ENCODE measurements at regions not wholly inside any gene's neighbourhood (a gene's known extent, or its start where the extent isn't known, plus 50 kb on each side); places are given as distances from the start of the nearest gene placed in this dataset.

GRCh38 chr1:80878343-80878742, 922.4 kb upstream of the ADGRL2 start:
- H3K36me3 ChIP-seq (ENCODE audit: low read length) = no peaks in the 10 kb centered on the region
- no peaks in the 10 kb centered on the region for H3K79me2 ChIP-seq (ENCODE audit: insufficient read depth, low read length)
- H3K4me2 ChIP-seq (ENCODE audit: low read depth, low read length, poor library complexity, severe bottlenecking) = no peak overlapping the region
- H3K27me3 ChIP-seq (ENCODE audit: low read length) = no peaks in the 10 kb centered on the region
- peak overlapping the region; percentile 57 for H2AFZ ChIP-seq (ENCODE audit: low read depth, low read length, severe bottlenecking)
- no peak overlapping the region for H3K4me3 ChIP-seq (ENCODE audit: insufficient read depth, low read length, poor library complexity, severe bottlenecking)
- no peaks in the 10 kb centered on the region for H3K9me2 ChIP-seq (replicated peaks; ENCODE audit: insufficient read depth, low read length)
- TF ChIP-seq EZH2phosphoT487 (conservative IDR thresholded peaks at IDR 0.05; ENCODE audit: low read length) = no peak
- no peak for TF ChIP-seq CTCF (IDR thresholded peaks at IDR 0.05; ENCODE audit: insufficient read depth, low read length, poor library complexity, severe bottlenecking)
- H3K9ac ChIP-seq (ENCODE audit: low read length) = no peak overlapping the region
- no peaks in the 10 kb centered on the region for H3F3A ChIP-seq (ENCODE audit: insufficient read depth)
- H3K27ac ChIP-seq (ENCODE audit: low read depth, low read length) = no peak overlapping the region
- no peaks in the 10 kb centered on the region for H4K20me1 ChIP-seq (ENCODE audit: low read depth, low read length)
- H3K9me3 ChIP-seq (ENCODE audit: insufficient read depth, low read length) = no peaks in the 10 kb centered on the region

GRCh38 chr1:80876035-80876434, 924.7 kb upstream of the ADGRL2 start:
- Histone ChIP-seq H3K4me2 (ENCODE audit: low read depth, low read length, poor library complexity, severe bottlenecking) (no peak overlapping the region), H3F3A (ENCODE audit: insufficient read depth) (no peaks in the 10 kb centered on the region), H3K79me2 (ENCODE audit: insufficient read depth, low read length) (no peaks in the 10 kb centered on the region)

GRCh38 chr1:80869299-80869698, 931.4 kb upstream of the ADGRL2 start:
- H3F3A ChIP-seq (ENCODE audit: insufficient read depth) = no peaks in the 10 kb centered on the region
- no peaks in the 10 kb centered on the region for H3K27me3 ChIP-seq (ENCODE audit: low read length)
- TF ChIP-seq CTCF (IDR thresholded peaks at IDR 0.05; ENCODE audit: insufficient read depth, low read length, poor library complexity, severe bottlenecking) (no peak), EZH2phosphoT487 (conservative IDR thresholded peaks at IDR 0.05; ENCODE audit: low read length) (no peak)
- H3K9me3 ChIP-seq (ENCODE audit: insufficient read depth, low read length) = no peaks in the 10 kb centered on the region
- no peaks in the 10 kb centered on the region for H3K79me2 ChIP-seq (ENCODE audit: insufficient read depth, low read length)
- H4K20me1 ChIP-seq (ENCODE audit: low read depth, low read length) = no peaks in the 10 kb centered on the region
- H3K9ac ChIP-seq (ENCODE audit: low read length) = no peak overlapping the region
- no peak overlapping the region for H2AFZ ChIP-seq (ENCODE audit: low read depth, low read length, severe bottlenecking)
- H3K36me3 ChIP-seq (ENCODE audit: low read length) = no peaks in the 10 kb centered on the region
- no peaks in the 10 kb centered on the region for H3K9me2 ChIP-seq (replicated peaks; ENCODE audit: insufficient read depth, low read length)
- H3K4me3 ChIP-seq (ENCODE audit: insufficient read depth, low read length, poor library complexity, severe bottlenecking) = no peak overlapping the region
- H3K4me2 ChIP-seq (ENCODE audit: low read depth, low read length, poor library complexity, severe bottlenecking) = no peak overlapping the region
- no peak overlapping the region for H3K27ac ChIP-seq (ENCODE audit: low read depth, low read length)

More at GRCh38 chr1:80876035-80876434, 924.7 kb upstream of the ADGRL2 start:
- no peak overlapping the region for H3K27ac ChIP-seq (ENCODE audit: low read depth, low read length)
- H3K9me2 ChIP-seq (replicated peaks; ENCODE audit: insufficient read depth, low read length) = no peaks in the 10 kb centered on the region
- H2AFZ ChIP-seq (ENCODE audit: low read depth, low read length, severe bottlenecking) = no peak overlapping the region
- no peaks in the 10 kb centered on the region for H3K27me3 ChIP-seq (ENCODE audit: low read length)
- no peak overlapping the region for H3K4me3 ChIP-seq (ENCODE audit: insufficient read depth, low read length, poor library complexity, severe bottlenecking)
- H4K20me1 ChIP-seq (ENCODE audit: low read depth, low read length) = no peaks in the 10 kb centered on the region
- no peaks in the 10 kb centered on the region for H3K36me3 ChIP-seq (ENCODE audit: low read length)
- H3K9ac ChIP-seq (ENCODE audit: low read length) = no peak overlapping the region
- no peak for TF ChIP-seq CTCF (IDR thresholded peaks at IDR 0.05; ENCODE audit: insufficient read depth, low read length, poor library complexity, severe bottlenecking)
- no peak for TF ChIP-seq EZH2phosphoT487 (conservative IDR thresholded peaks at IDR 0.05; ENCODE audit: low read length)
- no peaks in the 10 kb centered on the region for H3K9me3 ChIP-seq (ENCODE audit: insufficient read depth, low read length)

Measured in SU-DHL-6 (cell line).